HEK293T (cell line): ENCODE measurements at regions not wholly inside any gene's neighbourhood (a gene's known extent, or its start where the extent isn't known, plus 50 kb on each side); places are given as distances from the start of the nearest gene placed in this dataset.

Experiments used
- ARNT ChIP-seq: fragments of 450-650 bp; IDR thresholded peaks from 2 replicates; pipeline ENCODE4 v1.6.1; 2017; ENCODE audit warnings: mild to moderate bottlenecking
- BHLHE40 ChIP-seq: fragments of 450-650 bp; IDR thresholded peaks from 2 replicates; pipeline ENCODE4 v1.6.1; 2016; ENCODE audit warnings: mild to moderate bottlenecking, moderate library complexity, borderline replicate concordance
- CTBP1 ChIP-seq: fragments of 450-650 bp; IDR thresholded peaks from 2 replicates; pipeline ENCODE4 v1.6.1; 2016; ENCODE audit warnings: borderline replicate concordance
- SP1 ChIP-seq: fragments of 450-650 bp; IDR thresholded peaks from 2 replicates; pipeline ENCODE4 v1.6.1; 2017
- TARDBP ChIP-seq: fragments of 450-650 bp; IDR thresholded peaks from 2 replicates; pipeline ENCODE4 v1.6.1; 2016
- ZNF384 ChIP-seq: fragments of 450-650 bp; IDR thresholded peaks from 2 replicates; pipeline ENCODE4 v1.6.1; 2016
- TF ChIP-seq, protein P1 (sequence below): fragments of 450-650 bp; IDR thresholded peaks from 2 replicates; pipeline ENCODE4 v1.6.1; 2016

DNA sequence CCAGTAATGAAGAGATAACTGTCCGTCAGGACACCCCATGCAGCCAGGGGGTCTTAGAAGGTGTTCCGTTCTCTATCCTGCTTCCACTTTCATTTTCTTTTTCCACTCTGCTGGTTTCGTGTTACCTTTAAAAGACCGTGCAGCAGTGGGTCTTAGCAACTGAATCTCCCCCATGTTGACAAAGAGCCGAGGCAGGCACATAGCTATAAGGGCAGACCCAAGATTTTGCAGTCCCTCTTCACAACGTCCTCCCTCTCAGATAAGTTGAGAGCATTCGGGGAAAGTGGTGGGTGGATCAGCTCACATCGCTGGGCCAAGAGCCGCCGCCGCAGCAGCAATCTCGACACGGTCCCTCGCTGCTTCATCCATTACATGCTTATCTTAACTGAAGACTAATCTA is 355.5 kb downstream of the LMO4 start:
- TF ChIP-seq SP1 (no peak), ZNF384 (no peak), CTBP1 (no peak), BHLHE40 (no peak), ARNT (no peak), TARDBP (no peak)
- TF ChIP-seq, protein P1, sequence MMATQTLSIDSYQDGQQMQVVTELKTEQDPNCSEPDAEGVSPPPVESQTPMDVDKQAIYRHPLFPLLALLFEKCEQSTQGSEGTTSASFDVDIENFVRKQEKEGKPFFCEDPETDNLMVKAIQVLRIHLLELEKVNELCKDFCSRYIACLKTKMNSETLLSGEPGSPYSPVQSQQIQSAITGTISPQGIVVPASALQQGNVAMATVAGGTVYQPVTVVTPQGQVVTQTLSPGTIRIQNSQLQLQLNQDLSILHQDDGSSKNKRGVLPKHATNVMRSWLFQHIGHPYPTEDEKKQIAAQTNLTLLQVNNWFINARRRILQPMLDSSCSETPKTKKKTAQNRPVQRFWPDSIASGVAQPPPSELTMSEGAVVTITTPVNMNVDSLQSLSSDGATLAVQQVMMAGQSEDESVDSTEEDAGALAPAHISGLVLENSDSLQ, result no peak
